Activated CD4-positive, alpha-beta memory T cell treated with anti-CD3 and anti-CD28 coated beads, Interleukin-2, amount 10 ng/mL, durations not matched to agents 7 days and 5 days (primary cell): ENCODE measurements at regions not wholly inside any gene's neighbourhood (a gene's known extent, or its start where the extent isn't known, plus 50 kb on each side); places are given as distances from the start of the nearest gene placed in this dataset.

Experiments used
- CTCF ChIA-PET: fragments of 350-600 bp; sonication (Branson Sonifier 250); formaldehyde crosslinking; loops from one replicate; lab custom pipeline; 2021; ENCODE audit warnings: antibody characterized with exemption, inconsistent platforms; lab: Charles Lee
- POLR2A ChIA-PET: fragments of 350-600 bp; sonication (Branson Sonifier 250); formaldehyde crosslinking; loops from one replicate; lab custom pipeline; 2021; ENCODE audit warnings: antibody characterized with exemption; lab: Charles Lee
- DNase-seq: peaks from one replicate; pipeline ENCODE4 v3.0.0-alpha.2; 2020
- H3K27ac Mint-ChIP-seq: one replicate; pipeline ENCODE4 v1.8.0; 2021; ENCODE audit warnings: mild to moderate bottlenecking, mixed read lengths
- H3K27me3 Mint-ChIP-seq: one replicate; pipeline ENCODE4 v1.8.0; 2021; ENCODE audit warnings: mixed read lengths
- H3K36me3 Mint-ChIP-seq: one replicate; pipeline ENCODE4 v1.8.0; 2021; ENCODE audit warnings: low read depth, mixed read lengths
- H3K4me1 Mint-ChIP-seq: one replicate; pipeline ENCODE4 v1.8.0; 2021; ENCODE audit warnings: mixed read lengths
- H3K4me3 Mint-ChIP-seq: one replicate; pipeline ENCODE4 v1.8.0; 2021; ENCODE audit warnings: mild to moderate bottlenecking, mixed read lengths
- H3K9me3 Mint-ChIP-seq: one replicate; pipeline ENCODE4 v1.8.0; 2021; ENCODE audit warnings: mixed read lengths

DNA sequence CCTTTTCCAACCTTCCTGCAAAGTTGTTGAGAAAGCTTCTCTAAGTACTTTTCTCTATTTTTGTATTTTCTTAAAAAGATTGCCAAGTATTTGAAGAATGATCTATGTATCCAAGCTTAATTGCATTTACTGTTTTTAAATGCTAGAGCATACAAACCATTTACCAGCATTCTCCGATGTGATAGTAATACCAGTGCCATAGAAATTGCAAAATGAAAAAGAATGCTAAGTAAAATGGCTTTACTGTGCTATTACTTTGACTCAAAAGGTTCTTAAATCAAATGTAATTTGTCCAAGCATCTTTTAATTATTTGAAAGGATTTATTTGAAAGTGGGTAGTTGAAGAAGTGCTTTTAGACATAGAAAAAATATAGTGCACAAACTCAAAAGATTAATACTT, 1183.2 kb downstream of the RAPGEF2 start:
- H3K4me1 Mint-ChIP-seq = no peaks in the 10 kb centered on the region
- no peaks in the 10 kb centered on the region for H3K27me3 Mint-ChIP-seq
- H3K27ac Mint-ChIP-seq = no peak overlapping the region
- POLR2A ChIA-PET = no interaction called here
- peaks cover 6% of the 10 kb centered on the region for H3K9me3 Mint-ChIP-seq
- H3K4me3 Mint-ChIP-seq = no peak overlapping the region
- CTCF ChIA-PET = no interaction called here
- no peaks in the 10 kb centered on the region for H3K36me3 Mint-ChIP-seq
- DNase-seq = no peak

DNA sequence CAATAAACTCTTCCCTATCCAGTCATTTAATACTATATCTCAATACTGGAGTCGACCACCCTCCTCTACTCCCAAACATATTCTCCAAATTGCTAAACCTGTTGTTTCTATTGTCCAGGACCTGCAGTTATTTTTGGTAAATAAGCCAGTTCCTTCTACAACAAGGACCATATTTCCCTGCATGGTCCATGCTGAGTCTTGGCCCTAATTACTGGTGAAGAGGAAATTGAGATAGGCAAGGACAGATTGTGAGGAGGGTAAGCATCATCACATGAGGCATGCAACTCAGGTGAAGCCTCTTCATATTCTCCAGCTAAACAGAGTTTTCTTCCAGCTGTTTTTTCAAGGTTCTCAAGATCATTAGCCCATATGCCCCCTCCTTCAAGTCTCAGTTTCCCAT, 1193.6 kb downstream of the RAPGEF2 start:
- no peak for DNase-seq
- Mint-ChIP-seq H3K4me1 (no peaks in the 10 kb centered on the region), H3K27ac (no peak overlapping the region), H3K9me3 (no peaks in the 10 kb centered on the region), H3K36me3 (no peaks in the 10 kb centered on the region), H3K4me3 (no peak overlapping the region), H3K27me3 (no peaks in the 10 kb centered on the region)
- CTCF ChIA-PET = no interaction called here
- POLR2A ChIA-PET = no interaction called here

DNA sequence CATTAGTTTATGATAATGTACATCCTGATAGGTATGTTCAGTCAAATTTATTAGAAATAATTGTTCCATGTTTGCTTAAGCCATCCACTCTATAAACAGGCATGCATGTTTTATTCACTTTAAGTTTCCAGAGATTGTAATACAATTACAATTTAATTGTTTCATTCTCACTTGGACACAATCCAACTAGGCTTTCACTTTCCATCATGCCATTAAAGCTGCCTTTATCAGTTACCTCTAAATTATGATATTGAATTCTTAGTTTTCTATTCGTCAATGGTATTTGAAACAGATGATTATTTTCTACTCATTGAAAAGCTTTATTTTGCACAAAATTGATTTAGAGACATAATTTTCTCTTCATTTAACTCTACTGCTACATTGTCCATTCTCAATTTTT, 1196.3 kb downstream of the RAPGEF2 start:
- no peak for DNase-seq
- ChIA-PET CTCF (no interaction called here), POLR2A (no interaction called here)
- Mint-ChIP-seq H3K36me3 (no peaks in the 10 kb centered on the region), H3K27ac (no peak overlapping the region), H3K27me3 (no peaks in the 10 kb centered on the region), H3K9me3 (no peaks in the 10 kb centered on the region), H3K4me1 (no peaks in the 10 kb centered on the region), H3K4me3 (no peak overlapping the region)

DNA sequence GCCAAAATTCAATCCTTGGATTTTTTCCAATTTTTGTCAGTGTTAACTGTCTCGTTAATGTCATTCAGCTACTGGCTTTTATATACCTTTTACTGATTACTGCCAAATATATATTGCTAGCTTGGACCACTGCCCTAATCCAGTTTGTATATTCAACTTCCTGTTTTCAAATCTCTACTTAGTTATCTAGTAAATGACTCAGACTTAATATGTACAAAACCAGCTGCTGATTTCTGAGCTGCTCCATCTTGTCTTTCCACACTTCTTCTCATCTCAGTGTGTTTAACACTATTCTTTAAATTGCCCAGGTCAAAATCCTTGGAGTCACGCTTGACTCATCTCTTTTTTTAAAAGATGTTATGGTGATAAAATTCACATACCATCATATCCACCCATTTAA, 1196.7 kb downstream of the RAPGEF2 start:
- Mint-ChIP-seq H3K4me1 (no peaks in the 10 kb centered on the region), H3K27me3 (no peaks in the 10 kb centered on the region), H3K36me3 (no peaks in the 10 kb centered on the region), H3K27ac (no peak overlapping the region), H3K9me3 (no peaks in the 10 kb centered on the region), H3K4me3 (no peak overlapping the region)
- ChIA-PET CTCF (no interaction called here), POLR2A (no interaction called here)
- DNase-seq = no peak

DNA sequence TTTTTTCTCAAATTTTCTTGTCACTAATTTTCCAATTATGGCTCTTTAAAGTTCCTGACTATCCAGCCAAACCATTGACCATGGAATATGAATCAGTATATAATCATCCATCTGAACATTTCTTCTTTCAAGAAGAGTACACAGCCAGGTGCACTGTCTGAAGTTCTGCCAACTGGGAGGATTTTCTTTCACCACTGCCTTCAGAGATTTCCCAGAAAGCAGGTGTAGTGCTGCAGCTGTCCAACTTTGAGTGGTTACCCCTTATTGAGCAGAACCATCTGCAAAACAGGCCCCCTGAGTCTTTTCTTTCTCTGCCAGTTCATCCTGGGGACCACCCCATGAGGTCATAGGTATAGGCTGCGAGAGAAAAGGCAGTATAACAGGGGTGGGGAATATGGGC, 1213.2 kb downstream of the RAPGEF2 start:
- no peaks in the 10 kb centered on the region for H3K27me3 Mint-ChIP-seq
- DNase-seq = no peak
- ChIA-PET POLR2A (no interaction called here), CTCF (no interaction called here)
- H3K4me1 Mint-ChIP-seq = no peaks in the 10 kb centered on the region
- peaks cover 2% of the 10 kb centered on the region for H3K9me3 Mint-ChIP-seq
- H3K4me3 Mint-ChIP-seq = no peak overlapping the region
- no peak overlapping the region for H3K27ac Mint-ChIP-seq
- no peaks in the 10 kb centered on the region for H3K36me3 Mint-ChIP-seq

DNA sequence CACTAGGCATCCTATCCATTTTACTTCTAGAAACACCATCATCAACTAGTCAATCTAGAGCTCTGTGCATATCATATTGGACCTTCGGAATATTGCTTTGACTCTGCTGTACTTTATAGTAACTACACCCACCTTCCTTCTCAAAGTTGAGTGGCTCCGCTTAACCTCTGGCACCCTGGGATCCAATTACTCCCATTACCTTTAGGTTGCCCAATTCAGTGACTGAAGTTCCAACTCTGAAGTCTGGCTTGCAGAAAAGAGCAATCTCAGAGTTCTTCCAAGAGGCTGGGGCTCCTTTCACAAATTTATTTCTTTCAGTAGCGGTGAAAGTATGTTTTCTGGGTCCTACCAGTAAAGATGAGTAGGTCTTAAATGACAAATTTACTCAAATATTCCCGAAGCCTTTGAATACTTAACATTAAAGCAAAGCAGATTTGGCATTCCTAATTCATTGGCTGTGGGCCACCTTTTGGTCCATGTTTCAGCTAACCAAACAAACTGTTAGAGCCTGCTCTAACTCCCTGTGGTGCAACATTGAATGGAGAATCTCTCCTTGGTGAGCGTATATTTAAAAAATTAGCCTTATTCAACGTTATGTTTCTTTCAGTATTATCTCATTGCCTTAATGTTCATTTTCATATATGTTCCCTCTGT, 1215.8 kb downstream of the RAPGEF2 start:
- no peaks in the 10 kb centered on the region for H3K9me3 Mint-ChIP-seq
- DNase-seq = no peak
- no peak overlapping the region for H3K27ac Mint-ChIP-seq
- ChIA-PET POLR2A (no interaction called here), CTCF (no interaction called here)
- H3K36me3 Mint-ChIP-seq = no peaks in the 10 kb centered on the region
- no peaks in the 10 kb centered on the region for H3K27me3 Mint-ChIP-seq
- no peaks in the 10 kb centered on the region for H3K4me1 Mint-ChIP-seq
- no peak overlapping the region for H3K4me3 Mint-ChIP-seq

DNA sequence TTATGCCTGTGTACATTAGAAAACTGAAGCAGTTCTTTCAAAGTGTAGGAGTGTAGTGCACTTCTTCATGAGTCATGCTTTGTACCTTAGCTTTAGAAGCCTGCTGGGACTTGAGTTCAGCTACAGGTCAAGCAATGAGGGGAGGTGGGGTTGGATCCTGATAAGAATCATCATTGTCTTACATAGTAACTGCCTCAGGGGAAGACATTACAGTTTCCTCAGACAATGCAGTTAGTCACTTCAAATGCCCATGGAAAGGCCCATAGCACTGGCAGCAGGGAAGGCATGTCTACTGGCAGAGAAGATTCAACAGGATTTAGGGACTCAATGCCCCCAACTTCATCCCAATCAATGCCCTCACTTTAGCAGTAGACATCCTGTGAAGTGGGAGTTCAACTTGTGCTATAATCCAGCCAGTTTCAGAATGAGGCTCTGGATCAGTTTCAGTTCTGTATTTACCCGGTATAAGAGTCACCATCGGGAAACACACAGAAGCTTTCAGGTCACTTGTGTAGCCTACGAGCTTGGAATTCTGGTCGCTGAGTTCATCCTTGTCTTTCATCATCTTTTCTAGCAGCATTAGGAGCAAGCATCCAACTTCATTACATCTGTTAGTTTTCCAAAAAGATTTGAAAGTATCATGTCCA, 1216.5 kb downstream of the RAPGEF2 start:
- Mint-ChIP-seq H3K4me1 (no peaks in the 10 kb centered on the region), H3K36me3 (no peaks in the 10 kb centered on the region), H3K27ac (no peak overlapping the region), H3K27me3 (no peaks in the 10 kb centered on the region), H3K9me3 (no peaks in the 10 kb centered on the region), H3K4me3 (no peak overlapping the region)
- ChIA-PET POLR2A (no interaction called here), CTCF (no interaction called here)
- DNase-seq = no peak

DNA sequence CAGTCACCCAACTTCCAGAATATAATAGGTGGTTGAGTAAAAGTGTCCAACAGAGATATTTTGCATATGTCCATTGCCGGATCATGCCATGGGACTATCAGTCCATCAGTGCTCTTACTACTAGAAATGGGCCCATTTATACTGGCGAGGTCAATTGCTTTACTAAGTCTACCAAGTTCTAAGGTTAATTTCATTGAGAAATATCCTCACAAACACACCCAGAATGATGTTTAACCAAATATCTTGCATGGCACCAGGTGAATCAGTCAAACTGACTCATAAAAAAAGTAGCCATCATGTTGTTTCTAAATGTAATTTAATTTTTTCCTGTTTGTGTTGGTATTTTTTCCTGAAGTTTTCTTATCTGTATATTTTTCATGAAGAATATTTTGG, 1217.0 kb downstream of the RAPGEF2 start:
- no peaks in the 10 kb centered on the region for H3K27me3 Mint-ChIP-seq
- no peaks in the 10 kb centered on the region for H3K9me3 Mint-ChIP-seq
- no peaks in the 10 kb centered on the region for H3K36me3 Mint-ChIP-seq
- H3K4me1 Mint-ChIP-seq = no peaks in the 10 kb centered on the region
- CTCF ChIA-PET = no interaction called here
- H3K27ac Mint-ChIP-seq = no peak overlapping the region
- POLR2A ChIA-PET = no interaction called here
- H3K4me3 Mint-ChIP-seq = no peak overlapping the region
- no peak for DNase-seq

DNA sequence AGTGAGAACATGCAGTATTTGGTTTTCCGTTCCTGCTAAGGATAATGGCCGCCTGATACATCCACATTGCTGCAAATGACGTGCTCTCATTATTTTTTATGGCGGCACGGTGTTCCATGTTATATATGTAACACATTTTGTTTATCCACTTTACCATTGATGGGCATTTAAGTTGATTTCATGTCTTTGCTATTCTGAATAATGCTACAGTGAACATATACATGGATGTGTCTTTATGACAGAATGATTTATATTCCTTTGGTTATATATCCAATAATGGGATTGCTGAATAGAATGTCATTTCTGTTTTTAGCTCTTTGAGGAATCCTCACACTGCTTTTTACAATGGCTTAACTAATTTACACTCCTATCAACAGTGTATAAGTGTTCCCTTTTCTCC, 1223.2 kb downstream of the RAPGEF2 start:
- Mint-ChIP-seq H3K9me3 (no peaks in the 10 kb centered on the region), H3K36me3 (no peaks in the 10 kb centered on the region), H3K27me3 (no peaks in the 10 kb centered on the region), H3K4me1 (no peaks in the 10 kb centered on the region), H3K27ac (no peak overlapping the region), H3K4me3 (no peak overlapping the region)
- CTCF ChIA-PET = no interaction called here
- DNase-seq = no peak
- POLR2A ChIA-PET = no interaction called here

DNA sequence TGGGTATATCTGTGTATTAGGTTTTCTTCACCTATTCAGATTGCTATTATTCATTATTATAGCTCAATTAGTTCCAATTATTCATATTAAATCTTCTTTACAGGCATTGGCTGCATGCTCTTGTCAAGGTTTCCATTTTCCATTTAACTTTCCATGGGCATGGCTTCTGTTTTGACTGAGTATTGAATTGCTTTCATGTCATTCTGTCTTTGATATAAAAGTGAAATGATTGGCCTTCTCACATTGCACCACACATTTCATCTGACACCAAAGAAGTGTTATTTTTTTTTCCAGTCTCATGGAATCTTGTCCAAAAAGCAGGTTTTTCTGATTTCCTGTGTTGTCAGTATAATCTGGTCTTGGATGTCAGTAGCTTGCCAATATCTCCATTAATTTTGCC, 1244.3 kb downstream of the RAPGEF2 start:
- Mint-ChIP-seq H3K36me3 (no peaks in the 10 kb centered on the region), H3K27ac (no peak overlapping the region), H3K27me3 (no peaks in the 10 kb centered on the region), H3K4me1 (no peaks in the 10 kb centered on the region), H3K9me3 (peaks cover 5% of the 10 kb centered on the region), H3K4me3 (no peak overlapping the region)
- POLR2A ChIA-PET = no interaction called here
- CTCF ChIA-PET = no interaction called here
- DNase-seq = no peak

DNA sequence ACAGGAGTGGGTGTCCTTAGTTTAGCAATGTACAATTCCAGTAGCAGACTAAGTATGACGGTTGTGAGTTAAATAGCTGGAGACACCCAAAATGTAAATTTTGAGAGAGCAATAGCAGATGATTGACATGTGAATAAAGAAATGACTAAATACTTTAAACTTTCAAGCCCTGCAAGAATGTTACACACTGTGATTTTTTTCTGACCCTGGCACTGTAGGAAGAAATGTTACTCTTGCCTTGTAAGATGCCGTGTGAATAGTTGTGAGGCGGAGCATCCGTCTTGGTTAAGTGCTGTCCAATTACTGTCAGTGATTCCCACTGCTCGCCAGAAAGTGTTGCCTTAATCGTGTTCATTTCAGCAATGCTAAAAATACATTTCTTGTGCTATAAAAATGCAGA, 1248.1 kb downstream of the RAPGEF2 start:
- H3K9me3 Mint-ChIP-seq = no peaks in the 10 kb centered on the region
- POLR2A ChIA-PET = no interaction called here
- no peaks in the 10 kb centered on the region for H3K27me3 Mint-ChIP-seq
- no peaks in the 10 kb centered on the region for H3K4me1 Mint-ChIP-seq
- CTCF ChIA-PET = no interaction called here
- H3K36me3 Mint-ChIP-seq = no peaks in the 10 kb centered on the region
- no peak overlapping the region for H3K27ac Mint-ChIP-seq
- H3K4me3 Mint-ChIP-seq = no peak overlapping the region
- no peak for DNase-seq

DNA sequence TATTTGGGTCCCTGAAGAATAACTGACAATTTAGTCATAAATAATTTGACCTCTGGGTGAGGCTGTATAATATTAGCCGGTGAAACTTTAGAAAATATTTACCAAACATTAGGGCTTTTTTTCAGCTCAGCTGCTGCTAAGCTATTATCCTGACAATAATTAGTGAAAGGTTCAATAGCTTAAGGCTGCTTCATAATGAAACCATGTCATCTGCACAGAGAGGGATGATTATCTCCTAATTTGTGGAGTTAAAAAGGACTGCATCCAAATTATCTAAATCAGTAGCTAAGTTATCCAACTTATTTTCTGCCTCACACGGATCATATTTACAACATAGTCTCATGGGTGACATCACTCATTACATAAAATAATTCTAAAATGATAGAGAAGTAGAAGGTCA, 1249.8 kb downstream of the RAPGEF2 start:
- no peaks in the 10 kb centered on the region for H3K9me3 Mint-ChIP-seq
- H3K4me1 Mint-ChIP-seq = no peaks in the 10 kb centered on the region
- H3K4me3 Mint-ChIP-seq = no peak overlapping the region
- ChIA-PET CTCF (no interaction called here), POLR2A (no interaction called here)
- no peak for DNase-seq
- no peaks in the 10 kb centered on the region for H3K27me3 Mint-ChIP-seq
- H3K27ac Mint-ChIP-seq = no peak overlapping the region
- no peaks in the 10 kb centered on the region for H3K36me3 Mint-ChIP-seq

DNA sequence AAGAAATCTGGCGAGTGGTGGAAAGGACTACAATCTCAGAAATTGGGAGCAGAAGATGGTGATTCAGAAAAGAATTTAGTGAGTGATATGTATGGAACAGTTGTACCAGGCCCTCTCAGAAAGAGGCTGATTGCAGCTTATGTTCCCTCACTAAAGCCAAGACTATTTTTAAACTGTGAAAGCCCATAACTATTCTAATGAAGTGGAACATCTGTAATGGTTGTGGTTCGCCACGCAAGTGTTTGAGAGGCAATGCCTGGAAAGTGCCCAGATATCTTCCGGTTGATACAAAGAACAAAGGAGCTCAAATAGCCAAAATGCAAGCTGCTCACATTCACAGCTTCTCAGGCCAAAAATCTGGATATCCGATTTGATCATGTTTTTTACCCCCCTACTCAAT, 1250.7 kb downstream of the RAPGEF2 start:
- no peaks in the 10 kb centered on the region for H3K4me1 Mint-ChIP-seq
- no peaks in the 10 kb centered on the region for H3K36me3 Mint-ChIP-seq
- CTCF ChIA-PET = no interaction called here

DNA sequence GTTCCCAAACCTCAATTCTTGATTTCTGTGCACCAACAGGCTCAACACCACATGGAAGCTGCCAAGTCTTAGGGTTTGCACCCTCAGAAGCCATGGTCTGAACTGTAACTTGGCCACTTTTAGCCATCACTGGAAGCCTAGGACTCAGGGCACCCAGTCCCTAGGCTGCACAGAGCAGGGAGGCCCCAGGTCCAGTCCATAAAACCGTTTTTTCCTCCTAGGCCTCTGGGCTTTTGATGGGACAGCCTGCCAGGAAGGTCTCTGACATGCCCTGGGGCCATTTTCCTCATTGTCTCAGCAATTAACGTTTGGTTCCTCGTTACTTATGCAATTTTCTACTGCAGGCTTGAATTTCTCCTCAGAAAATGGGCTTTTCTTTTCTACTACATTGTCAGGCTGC, 1259.6 kb downstream of the RAPGEF2 start:
- no peak overlapping the region for H3K27ac Mint-ChIP-seq
- CTCF ChIA-PET = no interaction called here
- H3K4me1 Mint-ChIP-seq = no peaks in the 10 kb centered on the region
- H3K36me3 Mint-ChIP-seq = no peaks in the 10 kb centered on the region
- peaks cover 2% of the 10 kb centered on the region for H3K9me3 Mint-ChIP-seq
- no peak overlapping the region for H3K4me3 Mint-ChIP-seq
- H3K27me3 Mint-ChIP-seq = no peaks in the 10 kb centered on the region
- POLR2A ChIA-PET = no interaction called here
- DNase-seq = no peak

More for the DNA sequence above, 1250.7 kb downstream of the RAPGEF2 start:
- Mint-ChIP-seq H3K27ac (no peak overlapping the region), H3K4me3 (no peak overlapping the region), H3K27me3 (no peaks in the 10 kb centered on the region), H3K9me3 (no peaks in the 10 kb centered on the region)
- no peak for DNase-seq
- POLR2A ChIA-PET = no interaction called here
